K562 (cell line): ENCODE measurements at regions not wholly inside any gene's neighbourhood (a gene's known extent, or its start where the extent isn't known, plus 50 kb on each side); places are given as distances from the start of the nearest gene placed in this dataset.

ENCODE experiments used
- ATAC-seq: fragments of 200-7000 bp; cut with Tn5 transposase; 3 replicates; pipeline ENCODE4 v1.9.1; 2020; ENCODE audit warnings: moderate library complexity
- BruUV-seq: library from RNA; stranded (reverse); fragments of 400-500 nt; replicated peaks from 2 replicates; lab custom pipeline; 2021; lab: Mats Ljungman, UMichigan
- CTCF ChIA-PET: fragments of 300-600 bp; formaldehyde crosslinking; extraction: SDS; loops from one replicate; lab custom pipeline; 2021; ENCODE audit warnings: low intra/inter-chr PET ratio; lab: Yijun Ruan, JAX
- POLR2A ChIA-PET: fragments of 300-600, 350-650 bp; sonication (Branson Sonifier 250); formaldehyde crosslinking; extraction: SDS; loops from one replicate; lab custom pipeline; 2021; ENCODE audit warnings: antibody characterized with exemption, inconsistent platforms; lab: Yijun Ruan, JAX
- DNase-seq, 4 experiments: peaks; one replicate each; pipeline versions ENCODE4 v3.0.0 to v3.0.0-alpha.2; 2011 to 2018; ENCODE audit warnings: low spot score in 3 of 4, mixed read lengths in 3 of 4; ENCODE audit errors: extremely low read depth in 1 of 4
- FAIRE-seq: peaks from 2 replicates; lab custom pipeline; 2011; peaks lifted over from hg19 to GRCh38; lab: Jason Lieb, UNC
- H2AFZ ChIP-seq: 2 replicates; pipeline ENCODE4 v1.6.0; 2011; ENCODE audit warnings: low read depth, low read length, control low read depth, inconsistent platforms
- H3K27ac ChIP-seq: fragments of 200-600 bp; 3 replicates; pipeline ENCODE4 v1.8.0; 2011; ENCODE audit warnings: low read depth, mild to moderate bottlenecking, control low read depth, inconsistent platforms, low read length, moderate library complexity, mixed read lengths; ENCODE audit errors: extremely low read depth
- H3K27me3 ChIP-seq, 2 experiments: fragments of 300-600 bp in 1 of 2; 2 replicates in 1 of 2; 3 replicates in 1 of 2; pipeline versions ENCODE4 v1.6.0 to v1.8.0; 2011; ENCODE audit warnings: inconsistent platforms in 2 of 2, low read length in 2 of 2, mild to moderate bottlenecking in 1 of 2, mixed read lengths in 1 of 2, moderate library complexity in 1 of 2; ENCODE audit not compliant: control insufficient read depth in 2 of 2, insufficient read depth in 2 of 2
- H3K36me3 ChIP-seq: fragments of 300-600 bp; 3 replicates; pipeline ENCODE4 v1.8.0; 2011; ENCODE audit warnings: mild to moderate bottlenecking, low read length, inconsistent platforms; ENCODE audit not compliant: control insufficient read depth, insufficient read depth
- H3K4me1 ChIP-seq, 2 experiments: fragments of 200-600 bp in 1 of 2; replicated peaks in 1 of 2; 2 replicates in 1 of 2; 3 replicates in 1 of 2; pipeline versions ENCODE4 v1.5.1 to v1.8.0; 2011; ENCODE audit warnings: inconsistent platforms in 2 of 2, low read length in 2 of 2, mild to moderate bottlenecking in 1 of 2, mixed read lengths in 1 of 2, moderate library complexity in 1 of 2; ENCODE audit not compliant: control insufficient read depth in 2 of 2, insufficient read depth in 2 of 2
- H3K4me2 ChIP-seq: 2 replicates; pipeline ENCODE4 v1.6.1; 2011; ENCODE audit warnings: low read length, control low read depth, inconsistent platforms, mixed read lengths; ENCODE audit not compliant: insufficient read depth
- H3K4me3 ChIP-seq: fragments of 200-600 bp; sonication (generic), shearing (Covaris generic); 2 replicates; pipeline ENCODE4 v1.5.1; 2016; ENCODE audit warnings: control low read depth, inconsistent platforms
- H3K79me2 ChIP-seq: fragments of 200-600 bp; 3 replicates; pipeline ENCODE4 v1.8.0; 2011; ENCODE audit warnings: low read length, inconsistent platforms; ENCODE audit not compliant: control insufficient read depth, insufficient read depth
- H3K9ac ChIP-seq, 2 experiments: 2 replicates each; pipeline versions ENCODE4 v1.6.0 to v1.6.1; 2011; ENCODE audit warnings: low read depth in 2 of 2, low read length in 2 of 2, control low read depth in 1 of 2, inconsistent platforms in 1 of 2, mild to moderate bottlenecking in 1 of 2, mixed read lengths in 1 of 2; ENCODE audit not compliant: insufficient read depth in 1 of 2
- H3K9me1 ChIP-seq: one replicate; pipeline ENCODE4 v1.6.0; 2011; ENCODE audit warnings: inconsistent platforms, mild to moderate bottlenecking, low read length, moderate library complexity; ENCODE audit not compliant: control insufficient read depth, insufficient read depth
- H3K9me3 ChIP-seq: replicated peaks from 2 replicates; pipeline ENCODE4 v1.5.1; 2011; ENCODE audit warnings: low read depth, low read length, inconsistent platforms; ENCODE audit not compliant: control insufficient read depth, insufficient read depth
- H4K20me1 ChIP-seq: replicated peaks from 2 replicates; pipeline ENCODE4 v1.6.1; 2011; ENCODE audit warnings: low read length, inconsistent platforms, mixed read lengths; ENCODE audit not compliant: control insufficient read depth, insufficient read depth
- AFF1 ChIP-seq, 2 experiments: fragments of 450-650 bp; IDR thresholded peaks; 2 replicates each; pipeline ENCODE4 v1.6.1; 2018; ENCODE audit warnings: mild to moderate bottlenecking in 2 of 2, low read depth in 1 of 2; ENCODE audit not compliant: partially characterized antibody in 2 of 2
- DMBX1 ChIP-seq: fragments of 250-450 bp; sonication (Bioruptor Pico); IDR thresholded peaks from 2 replicates; pipeline ENCODE4 v1.8.0; 2022; ENCODE audit warnings: inconsistent platforms, mild to moderate bottlenecking, moderate library complexity, borderline replicate concordance
- EWSR1 ChIP-seq: fragments of 450-650 bp; IDR thresholded peaks from 2 replicates; pipeline ENCODE4 v1.6.1; 2018; ENCODE audit warnings: borderline replicate concordance, mild to moderate bottlenecking, low read depth, moderate library complexity; ENCODE audit not compliant: partially characterized antibody
- POLR3G ChIP-seq: IDR thresholded peaks from 2 replicates; pipeline ENCODE4 v1.6.1; 2011; ENCODE audit not compliant: insufficient read length, insufficient replicate concordance; ENCODE audit errors: extremely low read depth
- RBM39 ChIP-seq: fragments of 200-400 bp; formaldehyde crosslinking; optimal IDR thresholded peaks from 2 replicates; pipeline ENCODE3; 2018; ENCODE audit warnings: low read depth, low read length
- WGBS: fragments of 100-300 bp; shearing (Covaris generic); methylation state at CpG from one replicate; pipeline ENCODE4 v1.1.6; 2016; ENCODE audit warnings: low coverage, mixed read lengths; ENCODE audit not compliant: insufficient coverage; ENCODE audit errors: missing lambda C conversion rate; 5-methylcytosine and 5-hydroxymethylcytosine counted together
- in situ Hi-C: fragments of 300-500 bp; cut with MboI; formaldehyde crosslinking; loops from 4 replicates; pipeline ENCODE4 v1.15.0; 2018; ENCODE audit warnings: inconsistent platforms, mixed read lengths
- intact Hi-C: fragments of 100-400 bp; cut with micrococcal nuclease; formaldehyde crosslinking; loops from 2 replicates; pipeline ENCODE4 v1.14.2; 2022

- Histone ChIP-seq H3K36me3 (no peaks in the 10 kb centered on the region), H3K9ac (no peak overlapping the region), H3K9me3 (no peaks in the 10 kb centered on the region), H2AFZ (no peak overlapping the region), H3K4me2 (no peak overlapping the region), H3K27ac (no peak overlapping the region), H3K27me3 (peaks cover 19 to 30% of the 10 kb centered on the region in 2 experiments; a peak in 4 of 5 replicates), H4K20me1 (no peaks in the 10 kb centered on the region), H3K9me1 (no peaks in the 10 kb centered on the region), H3K4me3 (no peak overlapping the region), H3K79me2 (no peaks in the 10 kb centered on the region)
- intact Hi-C loops (no loop called here), in situ Hi-C loops (no loop called here)
- FAIRE-seq (no peak), ATAC-seq (no peak), DNase-seq (no peak)
- ChIA-PET CTCF (no interaction called here), POLR2A (interaction anchor here (0.9 kb wide), 1 partner anchor 53 kb away, joined by 4 read pairs; no protein-coding TSS in a partner anchor)
- WGBS = 1% methylated on average over 13 of the region's 13 CpGs
- no TSS peak for BruUV-seq
- no peak for TF ChIP-seq EWSR1
- no peak for TF ChIP-seq AFF1 (IDR thresholded peaks at IDR 0.05; ENCODE audit: low read depth in 1 of 2, partially characterized antibody in 2 of 2)
- TF ChIP-seq RBM39 = no peak
- no peak for TF ChIP-seq POLR3G
- TF ChIP-seq DMBX1 (CRISPR knock-in tag) = no peak
- TF ChIP-seq, all 486 proteins: peak for 0
- H3K4me1 ChIP-seq = no peaks in the 10 kb centered on the region
These were observed 97.7 kb upstream of the SIX3 start for GRCh38 chr2:44843641-44844310.
